GM23338 (cell line): ENCODE measurements at regions not wholly inside any gene's neighbourhood (a gene's known extent, or its start where the extent isn't known, plus 50 kb on each side); places are given as distances from the start of the nearest gene placed in this dataset.

Source experiments
- ATAC-seq: fragments of 200-7000 bp; cut with Tn5 transposase; 3 replicates; pipeline ENCODE4 v1.9.1; 2020
- DNase-seq: peaks from one replicate; pipeline ENCODE4 v3.0.0-alpha.2; 2015; ENCODE audit warnings: low spot score
- H2AFZ ChIP-seq: fragments of 200-600 bp; sonication (generic); 2 replicates; pipeline ENCODE4 v1.8.0; 2016; ENCODE audit warnings: antibody characterized with exemption, mild to moderate bottlenecking, moderate library complexity
- H3F3A ChIP-seq: fragments of 200-600 bp; sonication (generic); replicated peaks from 2 replicates; pipeline ENCODE4 v1.8.0; 2017; ENCODE audit warnings: antibody characterized with exemption, mixed run types, low read depth
- H3K27ac ChIP-seq: fragments of 200-600 bp; sonication (generic); 2 replicates; pipeline ENCODE4 v1.6.1; 2016; ENCODE audit warnings: low read depth
- H3K27me3 ChIP-seq: fragments of 200-600 bp; sonication (generic); 2 replicates; pipeline ENCODE4 v1.8.0; 2016; ENCODE audit warnings: mild to moderate bottlenecking, mixed run types, moderate library complexity; ENCODE audit not compliant: insufficient read depth
- H3K36me3 ChIP-seq: fragments of 200-600 bp; sonication (generic); 2 replicates; pipeline ENCODE4 v1.8.0; 2016; ENCODE audit warnings: mild to moderate bottlenecking; ENCODE audit not compliant: insufficient read depth
- H3K4me1 ChIP-seq: fragments of 200-600 bp; sonication (generic); 2 replicates; pipeline ENCODE4 v1.8.0; 2016; ENCODE audit warnings: mild to moderate bottlenecking, moderate library complexity; ENCODE audit not compliant: insufficient read depth
- H3K4me2 ChIP-seq: fragments of 200-600 bp; sonication (generic); 2 replicates; pipeline ENCODE4 v1.7.1; 2017; ENCODE audit warnings: mixed run types
- H3K4me3 ChIP-seq: fragments of 200-600 bp; sonication (generic); 2 replicates; pipeline ENCODE4 v1.6.1; 2016; ENCODE audit warnings: mixed run types
- H3K79me2 ChIP-seq: fragments of 200-600 bp; sonication (generic); replicated peaks from 2 replicates; pipeline ENCODE4 v1.8.0; 2017; ENCODE audit warnings: mild to moderate bottlenecking; ENCODE audit not compliant: insufficient read depth
- H3K9me2 ChIP-seq: fragments of 200-600 bp; sonication (generic); 2 replicates; pipeline ENCODE4 v1.8.0; 2017; ENCODE audit not compliant: insufficient read depth
- H4K20me1 ChIP-seq: fragments of 200-600 bp; sonication (generic); replicated peaks from 2 replicates; pipeline ENCODE4 v1.8.0; 2017; ENCODE audit warnings: mild to moderate bottlenecking; ENCODE audit not compliant: insufficient read depth
- H3K27ac Mint-ChIP-seq: 2 replicates; pipeline ENCODE4 v1.8.0; 2020; ENCODE audit warnings: inconsistent platforms, mild to moderate bottlenecking, moderate library complexity, mixed read lengths
- H3K27me3 Mint-ChIP-seq: 3 replicates; pipeline ENCODE4 v1.8.0; 2022; ENCODE audit warnings: low read depth, mild to moderate bottlenecking, moderate library complexity, mixed read lengths, inconsistent platforms; ENCODE audit not compliant: insufficient read depth, poor library complexity
- H3K36me3 Mint-ChIP-seq: 3 replicates; pipeline ENCODE4 v1.8.0; 2021; ENCODE audit warnings: low read depth, mild to moderate bottlenecking, inconsistent platforms, moderate library complexity, mixed read lengths
- H3K4me1 Mint-ChIP-seq: 3 replicates; pipeline ENCODE4 v1.8.0; 2020; ENCODE audit warnings: mild to moderate bottlenecking, inconsistent platforms, mixed read lengths
- H3K4me3 Mint-ChIP-seq: 3 replicates; pipeline ENCODE4 v1.8.0; 2021; ENCODE audit warnings: moderate library complexity, mild to moderate bottlenecking, inconsistent platforms, mixed read lengths
- H3K9me3 Mint-ChIP-seq: 3 replicates; pipeline ENCODE4 v1.8.0; 2020; ENCODE audit warnings: moderate library complexity, mild to moderate bottlenecking, inconsistent platforms, mixed read lengths
- CREB1 ChIP-seq: fragments of 250-450 bp; sonication (Bioruptor Pico); IDR thresholded peaks from 2 replicates; pipeline ENCODE4 v1.5.0; 2020; ENCODE audit warnings: low read depth, mild to moderate bottlenecking, moderate library complexity
- CTCF ChIP-seq, 2 experiments: fragments of 200-600 bp in 1 of 2; sonication (generic) in 1 of 2; conservative IDR thresholded peaks; 2 replicates each; pipeline versions ENCODE4 v1.5.1 to v1.6.1; 2016 to 2017; ENCODE audit warnings: antibody characterized with exemption in 2 of 2, low read depth in 2 of 2, mild to moderate bottlenecking in 2 of 2, moderate library complexity in 1 of 2
- ETS1 ChIP-seq: IDR thresholded peaks from 2 replicates; pipeline ENCODE4 v1.6.1; 2016; ENCODE audit warnings: antibody characterized with exemption
- EZH2phosphoT487 ChIP-seq: fragments of 200-600 bp; sonication (generic); IDR thresholded peaks from one replicate; pipeline ENCODE4 v1.8.1; 2018; ENCODE audit warnings: antibody characterized with exemption; ENCODE audit not compliant: unreplicated experiment
- JUNB ChIP-seq: IDR thresholded peaks from one replicate; pipeline ENCODE4 v1.6.1; 2016; ENCODE audit warnings: antibody characterized with exemption; ENCODE audit not compliant: unreplicated experiment
- POLR2AphosphoS5 ChIP-seq: IDR thresholded peaks from 2 replicates; pipeline ENCODE4 v1.6.1; 2016; ENCODE audit warnings: antibody characterized with exemption, low read depth
- REST ChIP-seq: IDR thresholded peaks from one replicate; pipeline ENCODE4 v1.6.1; 2018; ENCODE audit warnings: antibody characterized with exemption; ENCODE audit not compliant: unreplicated experiment
- STAT1 ChIP-seq: IDR thresholded peaks from one replicate; pipeline ENCODE4 v1.6.1; 2016; ENCODE audit warnings: antibody characterized with exemption; ENCODE audit not compliant: unreplicated experiment
- ZNF462 ChIP-seq: fragments of 250-450 bp; sonication (Bioruptor Pico); IDR thresholded peaks from 2 replicates; pipeline ENCODE4 v1.5.0; 2020; ENCODE audit warnings: mild to moderate bottlenecking, moderate library complexity

- Histone ChIP-seq H3F3A (no peaks in the 10 kb centered on the region), H3K9me2 (0 out of 2 replicates have a peak, but pooled peaks cover 7% of the 10 kb centered on the region), H3K36me3 (no peaks in the 10 kb centered on the region), H3K79me2 (no peaks in the 10 kb centered on the region), H3K27ac (no peak overlapping the region; the same call in 1 of the 2 replicates), H3K27me3 (no peaks in the 10 kb centered on the region), H3K4me3 (no peak overlapping the region), H2AFZ (no peak overlapping the region), H3K4me2 (no peak overlapping the region), H4K20me1 (no peaks in the 10 kb centered on the region), H3K4me1 (peaks cover 13% of the 10 kb centered on the region)
- H3K27ac Mint-ChIP-seq, result no peak overlapping the region
- H3K27me3 Mint-ChIP-seq, result no peaks in the 10 kb centered on the region
- H3K4me3 Mint-ChIP-seq, result no peak overlapping the region
- peaks cover 17% of the 10 kb centered on the region; the same call in 2 of the 3 replicates for H3K4me1 Mint-ChIP-seq
- H3K9me3 Mint-ChIP-seq, result no peaks in the 10 kb centered on the region; the same call in 2 of the 3 replicates
- TF ChIP-seq CTCF (conservative IDR thresholded peaks at IDR 0.05; ENCODE audit: low read depth in 2 of 2) (no peak), JUNB (no peak)
- no peak for ATAC-seq
- H3K36me3 Mint-ChIP-seq, result no peaks in the 10 kb centered on the region
- no peak for DNase-seq
These were observed 465.3 kb upstream of the TENM4 start for GRCh38 chr11:79906164-79906563.

GRCh38 chr11:79902493-79902892, 461.7 kb upstream of the TENM4 start:
- ATAC-seq, result no peak
- no peak overlapping the region for H3K4me3 ChIP-seq
- peaks cover 7% of the 10 kb centered on the region; the same call in 1 of the 2 replicates for H3K9me2 ChIP-seq
- H3K79me2 ChIP-seq, result no peaks in the 10 kb centered on the region
- H3K27me3 Mint-ChIP-seq, result no peaks in the 10 kb centered on the region
- H3K9me3 Mint-ChIP-seq, result no peaks in the 10 kb centered on the region; the same call in 2 of the 3 replicates
- no peak overlapping the region for H2AFZ ChIP-seq
- H3K4me1 ChIP-seq, result peaks cover 13% of the 10 kb centered on the region
- no peak overlapping the region for H3K27ac Mint-ChIP-seq
- H3K36me3 ChIP-seq, result no peaks in the 10 kb centered on the region
- H4K20me1 ChIP-seq, result no peaks in the 10 kb centered on the region
- no peak overlapping the region for H3K27ac ChIP-seq
- H3K4me3 Mint-ChIP-seq, result no peak overlapping the region
- DNase-seq, result no peak
- no peak overlapping the region for H3K4me2 ChIP-seq
- H3K36me3 Mint-ChIP-seq, result no peaks in the 10 kb centered on the region
- no peaks in the 10 kb centered on the region for H3K27me3 ChIP-seq
- H3K4me1 Mint-ChIP-seq, result peaks cover 17% of the 10 kb centered on the region; the same call in 2 of the 3 replicates
- no peaks in the 10 kb centered on the region for H3F3A ChIP-seq
- TF ChIP-seq EZH2phosphoT487 (no peak), STAT1 (no peak), POLR2AphosphoS5 (no peak), REST (no peak), ETS1 (no peak), ZNF462 (no peak), CREB1 (CRISPR knock-in tag) (no peak)
